ENCODE measurements at regions not wholly inside any gene's neighbourhood (a gene's known extent, or its start where the extent isn't known, plus 50 kb on each side); places are given as distances from the start of the nearest gene placed in this dataset.

DNA sequence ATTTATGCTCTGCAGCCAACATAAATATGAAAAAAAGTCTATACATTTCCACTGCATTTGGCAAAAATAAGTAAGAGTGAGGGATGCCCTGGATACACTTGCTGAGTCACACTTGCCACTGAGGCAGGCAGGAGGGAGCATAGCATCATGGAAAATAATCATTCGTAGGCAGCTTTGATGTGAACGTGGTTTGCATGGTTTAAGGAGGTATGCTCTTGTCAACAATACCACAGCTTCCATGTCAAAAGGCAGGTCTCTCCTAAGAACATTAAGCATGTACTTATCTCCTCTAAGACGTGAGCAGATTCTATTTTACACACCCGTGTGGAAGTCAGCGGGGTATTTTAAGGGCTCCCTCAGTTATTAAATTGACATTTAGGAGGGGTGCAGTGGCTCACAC lies 89.2 kb upstream of the WDR11 start:
- TF ChIP-seq POLR2A (IDR thresholded peaks at IDR 0.05): no peak
- TF ChIP-seq, protein P1, sequence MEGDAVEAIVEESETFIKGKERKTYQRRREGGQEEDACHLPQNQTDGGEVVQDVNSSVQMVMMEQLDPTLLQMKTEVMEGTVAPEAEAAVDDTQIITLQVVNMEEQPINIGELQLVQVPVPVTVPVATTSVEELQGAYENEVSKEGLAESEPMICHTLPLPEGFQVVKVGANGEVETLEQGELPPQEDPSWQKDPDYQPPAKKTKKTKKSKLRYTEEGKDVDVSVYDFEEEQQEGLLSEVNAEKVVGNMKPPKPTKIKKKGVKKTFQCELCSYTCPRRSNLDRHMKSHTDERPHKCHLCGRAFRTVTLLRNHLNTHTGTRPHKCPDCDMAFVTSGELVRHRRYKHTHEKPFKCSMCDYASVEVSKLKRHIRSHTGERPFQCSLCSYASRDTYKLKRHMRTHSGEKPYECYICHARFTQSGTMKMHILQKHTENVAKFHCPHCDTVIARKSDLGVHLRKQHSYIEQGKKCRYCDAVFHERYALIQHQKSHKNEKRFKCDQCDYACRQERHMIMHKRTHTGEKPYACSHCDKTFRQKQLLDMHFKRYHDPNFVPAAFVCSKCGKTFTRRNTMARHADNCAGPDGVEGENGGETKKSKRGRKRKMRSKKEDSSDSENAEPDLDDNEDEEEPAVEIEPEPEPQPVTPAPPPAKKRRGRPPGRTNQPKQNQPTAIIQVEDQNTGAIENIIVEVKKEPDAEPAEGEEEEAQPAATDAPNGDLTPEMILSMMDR (IDR thresholded peaks at IDR 0.05 in 4 of 5, conservative IDR thresholded peaks at IDR 0.05 in 1 of 5): no peak

DNA sequence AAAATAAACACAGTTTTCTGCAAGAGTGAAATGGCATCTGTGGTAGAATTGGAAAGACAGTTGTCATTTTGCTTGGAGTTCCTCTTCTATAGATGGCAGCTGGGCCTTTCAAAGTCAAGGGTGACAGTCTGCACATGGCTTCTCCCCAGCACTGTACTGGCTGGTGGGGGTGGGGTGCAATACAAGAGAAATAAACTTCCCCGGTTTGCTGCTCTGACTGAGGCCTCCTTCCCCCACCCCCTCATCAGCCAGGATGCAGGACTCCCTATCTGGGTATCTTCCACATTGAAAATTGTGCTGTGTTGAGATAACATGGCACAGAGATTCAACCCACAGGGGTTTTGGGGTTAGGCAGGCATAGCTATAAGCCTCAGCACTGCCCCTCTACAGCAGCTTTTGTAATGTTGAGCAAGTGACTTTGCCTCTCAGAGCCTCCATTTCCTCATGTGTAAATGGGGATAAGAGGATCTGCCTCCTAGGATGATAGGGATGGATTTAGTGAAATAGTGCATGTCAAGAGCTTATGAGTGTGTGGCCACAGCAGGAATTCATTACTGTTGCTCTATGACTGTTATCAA lies 85.8 kb upstream of the WDR11 start:
- TF ChIP-seq, protein P1 (IDR thresholded peaks at IDR 0.05 in 4 of 5, conservative IDR thresholded peaks at IDR 0.05 in 1 of 5): no peak
- no peak for TF ChIP-seq POLR2A (IDR thresholded peaks at IDR 0.05)
- ATAC-seq (no peak), DNase-seq (no peak)
- H3K27me3 ChIP-seq: no peaks in the 10 kb centered on the region
- no peaks in the 10 kb centered on the region for H3K36me3 ChIP-seq
- no peak overlapping the region for H3K4me3 ChIP-seq
- in situ Hi-C loops (cut with MboI; ENCODE audit: low sequenced_read_pairs in 4 of 4) (no loop called here), intact Hi-C loops (cut with DNase I; ENCODE audit: low total_unique reads) (no loop called here)
- no peak overlapping the region for H3K27ac ChIP-seq
- no peaks in the 10 kb centered on the region for H3K4me1 ChIP-seq
- H3K9me3 ChIP-seq: no peaks in the 10 kb centered on the region

More for the DNA sequence above, 89.2 kb upstream of the WDR11 start:
- intact Hi-C loops (cut with DNase I; ENCODE audit: low total_unique reads) (no loop called here), in situ Hi-C loops (cut with MboI; ENCODE audit: low sequenced_read_pairs in 4 of 4) (no loop called here)
- DNase-seq (no peak), ATAC-seq (no peak)
- H3K27ac ChIP-seq: no peak overlapping the region
- no peaks in the 10 kb centered on the region for H3K36me3 ChIP-seq
- no peaks in the 10 kb centered on the region for H3K9me3 ChIP-seq
- no peaks in the 10 kb centered on the region for H3K4me1 ChIP-seq
- H3K27me3 ChIP-seq: no peaks in the 10 kb centered on the region
- no peak overlapping the region for H3K4me3 ChIP-seq

DNA sequence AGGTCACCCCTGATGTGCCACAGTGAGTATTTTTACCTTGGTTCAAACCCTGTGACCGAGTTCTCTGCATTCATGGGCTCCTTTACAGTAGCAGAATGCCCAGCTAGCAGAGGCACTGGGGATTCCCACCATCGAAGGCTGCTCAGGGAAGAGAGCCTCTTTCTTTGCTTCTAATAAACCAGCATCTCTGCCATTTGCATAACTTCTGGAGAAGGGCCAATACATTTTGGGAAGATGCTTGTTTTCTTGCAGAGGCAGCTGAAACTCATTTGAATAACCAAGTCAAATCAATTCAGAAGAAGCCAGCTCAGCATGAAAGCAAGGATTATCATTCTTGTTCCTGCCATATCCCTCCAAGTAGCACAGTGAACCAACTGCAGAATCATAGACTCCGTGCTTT lies 82.9 kb upstream of the WDR11 start:
- DNase-seq (no peak), ATAC-seq (no peak)
- Histone ChIP-seq H3K4me1 (no peaks in the 10 kb centered on the region), H3K4me3 (no peak overlapping the region), H3K36me3 (no peaks in the 10 kb centered on the region), H3K9me3 (no peaks in the 10 kb centered on the region), H3K27me3 (no peaks in the 10 kb centered on the region), H3K27ac (no peak overlapping the region)
- TF ChIP-seq, protein P1 (IDR thresholded peaks at IDR 0.05 in 4 of 5, conservative IDR thresholded peaks at IDR 0.05 in 1 of 5): no peak
- TF ChIP-seq POLR2A (IDR thresholded peaks at IDR 0.05): no peak
- in situ Hi-C loops (cut with MboI; ENCODE audit: low sequenced_read_pairs in 4 of 4) (no loop called here), intact Hi-C loops (cut with DNase I; ENCODE audit: low total_unique reads) (no loop called here)

DNA sequence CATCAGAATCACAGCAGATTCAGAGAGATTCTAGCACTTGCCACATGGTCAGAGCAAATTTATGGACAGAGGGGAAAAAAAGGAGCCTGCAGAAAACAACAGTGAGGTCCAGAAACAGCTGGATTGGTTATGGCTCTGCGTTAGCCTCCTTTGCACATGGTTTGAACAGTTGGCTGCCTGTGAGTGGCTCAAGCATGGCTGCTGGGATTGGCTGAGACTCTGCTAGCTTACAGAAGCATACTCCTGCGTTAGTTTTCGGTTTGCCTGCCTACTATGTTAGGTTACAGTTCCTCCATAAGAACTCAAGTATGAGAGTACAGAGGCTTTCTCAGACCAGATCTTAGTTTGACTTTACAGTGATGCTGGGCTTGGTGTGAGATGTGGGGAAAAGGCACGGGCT lies 80.7 kb upstream of the WDR11 start:
- no peak overlapping the region for H3K27ac ChIP-seq
- no peaks in the 10 kb centered on the region for H3K36me3 ChIP-seq
- no peak for DNase-seq
- in situ Hi-C loops (cut with MboI; ENCODE audit: low sequenced_read_pairs in 4 of 4) (no loop called here), intact Hi-C loops (cut with DNase I; ENCODE audit: low total_unique reads) (no loop called here)
- H3K4me1 ChIP-seq: no peaks in the 10 kb centered on the region
- no peaks in the 10 kb centered on the region for H3K27me3 ChIP-seq
- H3K4me3 ChIP-seq: no peak overlapping the region
- TF ChIP-seq, protein P1 (IDR thresholded peaks at IDR 0.05 in 4 of 5, conservative IDR thresholded peaks at IDR 0.05 in 1 of 5): no peak
- TF ChIP-seq POLR2A (IDR thresholded peaks at IDR 0.05): no peak
- H3K9me3 ChIP-seq: no peaks in the 10 kb centered on the region
- ATAC-seq: no peak

DNA sequence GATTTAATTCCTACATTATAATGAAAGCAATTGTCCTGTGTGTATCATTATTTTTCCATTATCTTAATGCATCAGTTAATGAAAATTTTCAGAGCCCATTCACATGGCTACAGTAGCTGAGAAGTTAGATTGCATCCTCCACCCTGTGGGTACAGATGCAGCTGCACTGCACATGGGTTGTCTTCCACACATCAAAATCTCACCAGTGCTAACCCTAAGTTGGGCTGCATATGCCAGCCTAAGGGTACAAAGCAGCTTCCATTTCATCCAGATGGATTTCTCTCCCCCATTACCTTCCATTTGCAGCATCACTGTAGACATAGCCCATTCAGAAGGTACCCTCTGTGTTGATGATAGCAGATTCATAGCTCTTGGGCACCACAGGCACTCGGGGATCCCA lies 74.7 kb upstream of the WDR11 start:
- no peak for TF ChIP-seq POLR2A (IDR thresholded peaks at IDR 0.05)
- TF ChIP-seq, protein P1 (IDR thresholded peaks at IDR 0.05 in 4 of 5, conservative IDR thresholded peaks at IDR 0.05 in 1 of 5): no peak
- Histone ChIP-seq H3K4me1 (no peaks in the 10 kb centered on the region), H3K36me3 (no peaks in the 10 kb centered on the region), H3K9me3 (no peaks in the 10 kb centered on the region), H3K27me3 (no peaks in the 10 kb centered on the region), H3K4me3 (no peak overlapping the region), H3K27ac (no peak overlapping the region)
- intact Hi-C loops (cut with DNase I; ENCODE audit: low total_unique reads): no loop called here
- in situ Hi-C loops (cut with MboI; ENCODE audit: low sequenced_read_pairs in 4 of 4): no loop called here
- DNase-seq (no peak), ATAC-seq (no peak)

Measured in gastrocnemius medialis (tissue), 4 donors.